Tibial nerve (tissue), 3 donors: ENCODE measurements at regions not wholly inside any gene's neighbourhood (a gene's known extent, or its start where the extent isn't known, plus 50 kb on each side); places are given as distances from the start of the nearest gene placed in this dataset.

ENCODE experiments used
- POLR2A ChIP-seq, 2 donors: fragments of 450-650 bp; IDR thresholded peaks; one replicate each; pipeline ENCODE4 v1.6.1; 2017; ENCODE audit warnings: antibody characterized with exemption in 2 of 2, mild to moderate bottlenecking in 2 of 2, moderate library complexity in 2 of 2
- TF ChIP-seq, protein P1 (sequence below), 5 experiments: fragments of 200-600 bp in 3 of 5; fragments of 450-650 bp in 2 of 5; sonication (generic) in 3 of 5; IDR thresholded peaks; one replicate each; pipeline ENCODE4 v1.5.1; 2016 to 2019; ENCODE audit warnings: antibody characterized with exemption in 5 of 5, mild to moderate bottlenecking in 3 of 5, moderate library complexity in 2 of 5

DNA sequence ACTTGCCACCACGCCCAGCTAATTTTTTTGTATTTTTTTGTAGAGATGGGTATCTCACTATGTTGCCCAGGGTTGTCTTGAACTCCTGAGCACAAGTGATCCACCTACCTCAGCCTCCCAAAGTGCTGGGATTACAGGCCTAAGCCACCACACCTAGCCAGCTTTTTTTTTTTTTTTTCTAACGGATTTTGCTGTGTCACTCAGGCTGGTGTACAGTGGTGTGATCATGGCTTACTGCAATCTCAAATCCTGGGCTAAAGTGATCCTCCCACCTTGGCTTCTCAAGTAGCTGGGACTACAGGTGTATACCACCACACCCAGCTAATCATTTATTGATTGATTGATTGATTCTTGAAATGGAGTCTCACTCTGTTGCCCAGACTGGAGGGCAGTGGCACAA lies 106.0 kb upstream of the TRIM24 start:
- TF ChIP-seq, protein P1, sequence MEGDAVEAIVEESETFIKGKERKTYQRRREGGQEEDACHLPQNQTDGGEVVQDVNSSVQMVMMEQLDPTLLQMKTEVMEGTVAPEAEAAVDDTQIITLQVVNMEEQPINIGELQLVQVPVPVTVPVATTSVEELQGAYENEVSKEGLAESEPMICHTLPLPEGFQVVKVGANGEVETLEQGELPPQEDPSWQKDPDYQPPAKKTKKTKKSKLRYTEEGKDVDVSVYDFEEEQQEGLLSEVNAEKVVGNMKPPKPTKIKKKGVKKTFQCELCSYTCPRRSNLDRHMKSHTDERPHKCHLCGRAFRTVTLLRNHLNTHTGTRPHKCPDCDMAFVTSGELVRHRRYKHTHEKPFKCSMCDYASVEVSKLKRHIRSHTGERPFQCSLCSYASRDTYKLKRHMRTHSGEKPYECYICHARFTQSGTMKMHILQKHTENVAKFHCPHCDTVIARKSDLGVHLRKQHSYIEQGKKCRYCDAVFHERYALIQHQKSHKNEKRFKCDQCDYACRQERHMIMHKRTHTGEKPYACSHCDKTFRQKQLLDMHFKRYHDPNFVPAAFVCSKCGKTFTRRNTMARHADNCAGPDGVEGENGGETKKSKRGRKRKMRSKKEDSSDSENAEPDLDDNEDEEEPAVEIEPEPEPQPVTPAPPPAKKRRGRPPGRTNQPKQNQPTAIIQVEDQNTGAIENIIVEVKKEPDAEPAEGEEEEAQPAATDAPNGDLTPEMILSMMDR (IDR thresholded peaks at IDR 0.05), result no peak
- TF ChIP-seq POLR2A (IDR thresholded peaks at IDR 0.05), result no peak
